ENCODE measurements at regions not wholly inside any gene's neighbourhood (a gene's known extent, or its start where the extent isn't known, plus 50 kb on each side); places are given as distances from the start of the nearest gene placed in this dataset.

DNA sequence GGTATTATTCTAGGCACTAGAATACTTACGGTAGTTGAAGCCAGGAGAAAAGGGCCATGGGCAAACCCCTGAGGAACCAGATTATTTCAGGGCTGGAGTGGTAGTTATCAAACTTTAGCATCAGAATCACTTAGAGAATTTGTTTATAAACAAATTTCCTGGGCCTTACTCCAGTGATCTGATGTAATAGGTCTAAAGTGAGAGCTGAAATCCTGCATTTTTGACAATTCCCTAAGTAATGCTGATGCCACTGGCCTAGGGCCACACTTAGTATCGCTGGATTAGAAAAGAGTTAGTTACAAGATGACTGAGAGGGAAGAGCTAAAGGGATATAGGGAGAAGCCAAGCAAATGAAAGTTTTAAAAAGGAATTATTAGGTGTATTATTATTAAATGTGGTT lies 412.5 kb upstream of the THRB start:
- no peak overlapping the region for H3K27ac Mint-ChIP-seq
- H3K4me1 ChIP-seq (ENCODE audit: insufficient read depth, low read length), result no peaks in the 10 kb centered on the region
- intact Hi-C loops (cut with micrococcal nuclease), result no loop called here
- H3K4me1 Mint-ChIP-seq, result no peaks in the 10 kb centered on the region
- no peak overlapping the region for H3K27ac ChIP-seq (ENCODE audit: low read depth, low read length)
- CTCF ChIA-PET (ENCODE audit: partially characterized antibody), result no interaction called here
- H3K36me3 ChIP-seq (ENCODE audit: insufficient read depth, low read length), result no peaks in the 10 kb centered on the region
- H3K9me3 ChIP-seq (ENCODE audit: control insufficient read depth in 1 of 2, low read length in 2 of 2), result no peaks in the 10 kb centered on the region
- no peaks in the 10 kb centered on the region for H3K36me3 Mint-ChIP-seq
- no peak for DNase-seq
- H3K4me3 ChIP-seq (ENCODE audit: low read length in 2 of 2), result no peak overlapping the region
- H3K27me3 ChIP-seq (ENCODE audit: insufficient read depth, low read length), result no peaks in the 10 kb centered on the region
- H3K9me3 Mint-ChIP-seq, result peaks cover 0 to 12% (median 2%) of the 10 kb centered on the region in 8 donors
- H3K27me3 Mint-ChIP-seq, result no peaks in the 10 kb centered on the region
- POLR2A ChIA-PET (ENCODE audit: partially characterized antibody), result no interaction called here
- H3K4me3 Mint-ChIP-seq, result no peak overlapping the region

DNA sequence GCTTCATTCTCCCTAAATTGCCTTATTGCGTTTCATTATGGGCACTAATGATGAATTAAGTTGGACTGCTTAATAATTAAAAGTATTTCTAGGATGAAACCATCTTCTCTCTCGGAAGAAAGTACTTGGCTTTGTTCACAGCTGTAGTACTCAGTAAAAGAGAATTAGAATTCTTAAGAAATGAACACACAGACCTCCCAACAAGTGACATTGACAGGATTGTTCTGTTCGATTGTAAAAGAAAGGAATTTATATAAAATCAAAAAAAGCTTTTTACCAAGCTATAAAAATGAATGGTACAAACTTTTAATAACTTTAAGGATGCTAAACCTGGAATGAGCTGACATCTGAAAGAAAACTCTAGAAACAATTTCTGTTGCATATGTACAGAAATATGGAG lies 416.4 kb upstream of the THRB start:
- Histone ChIP-seq H3K27ac (ENCODE audit: low read depth, low read length) (no peak overlapping the region), H3K4me1 (ENCODE audit: insufficient read depth, low read length) (no peaks in the 10 kb centered on the region), H3K36me3 (ENCODE audit: insufficient read depth, low read length) (no peaks in the 10 kb centered on the region), H3K27me3 (ENCODE audit: insufficient read depth, low read length) (no peaks in the 10 kb centered on the region), H3K4me3 (ENCODE audit: low read length in 2 of 2) (no peak overlapping the region), H3K9me3 (ENCODE audit: control insufficient read depth in 1 of 2, low read length in 2 of 2) (no peaks in the 10 kb centered on the region)
- CTCF ChIA-PET (ENCODE audit: partially characterized antibody), result no interaction called here
- H3K27ac Mint-ChIP-seq, result no peak overlapping the region
- POLR2A ChIA-PET (ENCODE audit: partially characterized antibody), result no interaction called here
- intact Hi-C loops (cut with micrococcal nuclease), result no loop called here
- DNase-seq, result no peak
- H3K9me3 Mint-ChIP-seq, result peaks cover 0 to 11% (median 2%) of the 10 kb centered on the region in 8 donors
- H3K4me3 Mint-ChIP-seq, result no peak overlapping the region
- H3K36me3 Mint-ChIP-seq, result no peaks in the 10 kb centered on the region
- peaks cover 0 to 1% of the 10 kb centered on the region in 2 donors for H3K27me3 Mint-ChIP-seq
- no peaks in the 10 kb centered on the region for H3K4me1 Mint-ChIP-seq

DNA sequence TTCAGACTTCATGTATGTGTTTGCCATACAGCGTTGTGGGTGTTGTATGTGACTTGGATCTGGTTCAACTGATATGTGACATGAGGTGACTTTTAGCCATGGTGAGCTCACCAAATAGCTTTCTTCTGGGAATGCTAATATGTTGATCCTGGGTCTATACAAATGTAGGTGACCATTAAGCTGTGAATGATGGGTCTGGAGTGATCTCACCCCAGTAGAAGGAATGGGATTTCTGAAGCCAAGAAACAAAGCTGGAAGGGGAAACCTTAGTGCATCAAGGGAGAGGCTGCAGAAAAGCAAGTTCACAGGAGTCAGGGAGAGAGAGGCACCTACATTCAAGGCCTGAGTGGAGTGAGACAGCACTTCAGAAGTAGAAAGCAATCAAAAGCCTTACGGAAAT lies 421.0 kb upstream of the THRB start:
- no peaks in the 10 kb centered on the region for H3K4me1 Mint-ChIP-seq
- Histone ChIP-seq H3K27me3 (ENCODE audit: insufficient read depth, low read length) (no peaks in the 10 kb centered on the region), H3K9me3 (ENCODE audit: control insufficient read depth in 1 of 2, low read length in 2 of 2) (no peaks in the 10 kb centered on the region), H3K4me3 (ENCODE audit: low read length in 2 of 2) (no peak overlapping the region), H3K36me3 (ENCODE audit: insufficient read depth, low read length) (no peaks in the 10 kb centered on the region), H3K27ac (ENCODE audit: low read depth, low read length) (no peak overlapping the region), H3K4me1 (ENCODE audit: insufficient read depth, low read length) (no peaks in the 10 kb centered on the region)
- DNase-seq, result no peak
- H3K4me3 Mint-ChIP-seq, result no peak overlapping the region
- peaks cover 0 to 11% (median 2%) of the 10 kb centered on the region in 8 donors for H3K9me3 Mint-ChIP-seq
- H3K27ac Mint-ChIP-seq, result no peak overlapping the region
- POLR2A ChIA-PET (ENCODE audit: partially characterized antibody), result no interaction called here
- CTCF ChIA-PET (ENCODE audit: partially characterized antibody), result no interaction called here
- H3K27me3 Mint-ChIP-seq, result peaks cover 0 to 1% of the 10 kb centered on the region in 2 donors
- no peaks in the 10 kb centered on the region for H3K36me3 Mint-ChIP-seq
- intact Hi-C loops (cut with micrococcal nuclease), result no loop called here

DNA sequence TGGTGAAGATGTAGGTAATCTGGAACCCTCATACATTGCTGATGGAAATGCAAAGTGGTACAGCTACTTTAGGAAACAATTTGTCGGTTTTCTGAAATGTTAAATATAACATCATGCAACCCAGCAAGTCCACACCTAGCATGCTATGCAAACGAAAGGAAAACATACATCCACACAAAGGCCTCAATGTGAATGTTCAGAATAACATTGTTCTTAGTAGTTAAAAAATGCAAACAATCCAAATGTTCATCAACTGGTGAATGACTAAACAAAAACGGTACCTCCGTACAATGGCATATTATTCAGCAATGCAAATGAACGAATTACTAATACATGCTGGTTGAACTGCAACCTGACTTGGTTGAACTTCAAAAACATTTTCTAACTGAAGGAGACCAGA lies 423.3 kb upstream of the THRB start:
- Mint-ChIP-seq H3K27me3 (peaks cover 0 to 1% of the 10 kb centered on the region in 2 donors), H3K4me1 (no peaks in the 10 kb centered on the region), H3K9me3 (peaks cover 0 to 10% (median 1%) of the 10 kb centered on the region in 8 donors), H3K36me3 (no peaks in the 10 kb centered on the region), H3K27ac (no peak overlapping the region), H3K4me3 (no peak overlapping the region)
- ChIA-PET POLR2A (ENCODE audit: partially characterized antibody) (no interaction called here), CTCF (ENCODE audit: partially characterized antibody) (no interaction called here)
- no peak overlapping the region for H3K27ac ChIP-seq (ENCODE audit: low read depth, low read length)
- H3K36me3 ChIP-seq (ENCODE audit: insufficient read depth, low read length), result no peaks in the 10 kb centered on the region
- no peak overlapping the region for H3K4me3 ChIP-seq (ENCODE audit: low read length in 2 of 2)
- no peak for DNase-seq
- H3K27me3 ChIP-seq (ENCODE audit: insufficient read depth, low read length), result no peaks in the 10 kb centered on the region
- intact Hi-C loops (cut with micrococcal nuclease), result no loop called here
- H3K4me1 ChIP-seq (ENCODE audit: insufficient read depth, low read length), result no peaks in the 10 kb centered on the region
- no peaks in the 10 kb centered on the region for H3K9me3 ChIP-seq (ENCODE audit: control insufficient read depth in 1 of 2, low read length in 2 of 2)

DNA sequence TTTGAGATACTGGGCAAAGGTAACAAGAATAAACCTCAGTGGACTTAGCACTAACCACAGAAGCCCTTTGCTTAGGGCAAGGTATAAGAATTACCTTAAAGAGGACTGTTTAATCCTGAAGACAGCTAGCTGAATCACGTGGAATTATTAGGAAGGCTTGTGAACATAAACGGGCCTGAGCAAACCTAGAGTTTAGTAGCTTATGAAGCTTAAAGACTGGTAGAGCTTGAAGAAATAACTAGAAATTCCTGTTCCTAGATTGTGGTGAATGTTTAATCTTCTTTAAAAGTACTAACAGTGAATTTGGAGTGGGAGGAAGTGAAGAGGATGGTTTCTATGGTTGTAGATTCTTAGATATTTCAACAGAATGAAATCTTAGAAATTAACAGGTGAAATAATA lies 428.9 kb upstream of the THRB start:
- Histone ChIP-seq H3K36me3 (ENCODE audit: insufficient read depth, low read length) (no peaks in the 10 kb centered on the region), H3K4me3 (ENCODE audit: low read length in 2 of 2) (no peak overlapping the region), H3K4me1 (ENCODE audit: insufficient read depth, low read length) (no peaks in the 10 kb centered on the region), H3K27ac (ENCODE audit: low read depth, low read length) (no peak overlapping the region), H3K27me3 (ENCODE audit: insufficient read depth, low read length) (no peaks in the 10 kb centered on the region), H3K9me3 (ENCODE audit: control insufficient read depth in 1 of 2, low read length in 2 of 2) (no peaks in the 10 kb centered on the region)
- H3K36me3 Mint-ChIP-seq, result no peaks in the 10 kb centered on the region
- no peak for DNase-seq
- no peaks in the 10 kb centered on the region for H3K27me3 Mint-ChIP-seq
- ChIA-PET POLR2A (ENCODE audit: partially characterized antibody) (no interaction called here), CTCF (ENCODE audit: partially characterized antibody) (no interaction called here)
- H3K4me1 Mint-ChIP-seq, result no peaks in the 10 kb centered on the region
- peaks cover 0 to 10% (median 0%) of the 10 kb centered on the region in 8 donors for H3K9me3 Mint-ChIP-seq
- H3K27ac Mint-ChIP-seq, result no peak overlapping the region
- intact Hi-C loops (cut with micrococcal nuclease), result no loop called here
- no peak overlapping the region for H3K4me3 Mint-ChIP-seq

DNA sequence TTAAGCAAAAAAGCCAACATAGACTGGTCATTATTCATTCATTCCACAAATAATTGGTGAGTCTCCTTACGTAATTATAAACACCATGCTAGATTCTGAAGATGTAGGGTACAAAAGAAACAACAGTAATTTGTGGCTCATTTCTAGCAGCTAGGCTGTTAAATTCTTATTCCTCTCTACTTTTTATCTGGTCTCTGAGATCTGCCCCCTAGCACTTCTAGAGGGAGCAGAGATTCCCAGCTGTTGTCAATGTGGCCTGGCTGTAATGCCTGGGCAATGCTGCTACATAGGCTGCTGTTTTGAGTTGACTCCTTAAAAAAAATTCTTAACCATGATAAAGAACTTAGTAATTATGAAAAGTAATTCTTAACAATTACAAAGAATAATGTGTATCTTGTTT lies 434.9 kb upstream of the THRB start:
- intact Hi-C loops (cut with micrococcal nuclease), result no loop called here
- no peaks in the 10 kb centered on the region for H3K4me1 Mint-ChIP-seq
- no peak overlapping the region for H3K27ac ChIP-seq (ENCODE audit: low read depth, low read length)
- H3K27ac Mint-ChIP-seq, result no peak overlapping the region
- CTCF ChIA-PET (ENCODE audit: partially characterized antibody), result no interaction called here
- no peaks in the 10 kb centered on the region for H3K27me3 Mint-ChIP-seq
- H3K36me3 Mint-ChIP-seq, result no peaks in the 10 kb centered on the region
- DNase-seq, result no peak
- H3K4me1 ChIP-seq (ENCODE audit: insufficient read depth, low read length), result no peaks in the 10 kb centered on the region
- no peak overlapping the region for H3K4me3 ChIP-seq (ENCODE audit: low read length in 2 of 2)
- peaks cover 0 to 5% (median 0%) of the 10 kb centered on the region in 8 donors for H3K9me3 Mint-ChIP-seq
- H3K27me3 ChIP-seq (ENCODE audit: insufficient read depth, low read length), result no peaks in the 10 kb centered on the region
- H3K9me3 ChIP-seq (ENCODE audit: control insufficient read depth in 1 of 2, low read length in 2 of 2), result no peaks in the 10 kb centered on the region
- POLR2A ChIA-PET (ENCODE audit: partially characterized antibody), result no interaction called here
- H3K4me3 Mint-ChIP-seq, result no peak overlapping the region
- H3K36me3 ChIP-seq (ENCODE audit: insufficient read depth, low read length), result no peaks in the 10 kb centered on the region

DNA sequence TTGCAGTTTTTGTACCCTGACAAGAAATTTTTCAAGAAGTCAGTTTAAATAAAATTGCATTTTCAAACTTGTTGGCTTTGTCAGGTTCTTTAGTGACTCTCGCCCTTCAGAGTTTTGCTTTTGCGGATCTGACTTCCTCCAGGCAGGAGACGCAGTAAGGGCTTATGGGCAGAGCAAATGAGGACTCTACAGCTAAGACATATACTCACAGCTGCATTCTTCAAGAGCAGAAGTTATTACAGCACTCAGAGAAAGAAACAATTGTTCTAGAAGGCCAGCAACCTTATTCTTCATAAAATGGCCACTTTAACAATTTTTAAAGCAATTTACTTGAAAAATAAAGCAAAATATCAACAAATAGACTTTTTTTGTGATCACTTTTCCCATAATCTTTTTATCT lies 438.8 kb upstream of the THRB start:
- Histone ChIP-seq H3K9me3 (ENCODE audit: control insufficient read depth in 1 of 2, low read length in 2 of 2) (no peaks in the 10 kb centered on the region), H3K27ac (ENCODE audit: low read depth, low read length) (no peak overlapping the region), H3K36me3 (ENCODE audit: insufficient read depth, low read length) (no peaks in the 10 kb centered on the region), H3K4me3 (ENCODE audit: low read length in 2 of 2) (no peak overlapping the region), H3K4me1 (ENCODE audit: insufficient read depth, low read length) (no peaks in the 10 kb centered on the region), H3K27me3 (ENCODE audit: insufficient read depth, low read length) (no peaks in the 10 kb centered on the region)
- intact Hi-C loops (cut with micrococcal nuclease), result no loop called here
- Mint-ChIP-seq H3K9me3 (peaks cover 0 to 5% (median 0%) of the 10 kb centered on the region in 8 donors), H3K4me3 (no peak overlapping the region), H3K27ac (no peak overlapping the region), H3K36me3 (no peaks in the 10 kb centered on the region), H3K27me3 (no peaks in the 10 kb centered on the region), H3K4me1 (no peaks in the 10 kb centered on the region)
- CTCF ChIA-PET (ENCODE audit: partially characterized antibody), result no interaction called here
- DNase-seq, result no peak
- POLR2A ChIA-PET (ENCODE audit: partially characterized antibody), result no interaction called here

DNA sequence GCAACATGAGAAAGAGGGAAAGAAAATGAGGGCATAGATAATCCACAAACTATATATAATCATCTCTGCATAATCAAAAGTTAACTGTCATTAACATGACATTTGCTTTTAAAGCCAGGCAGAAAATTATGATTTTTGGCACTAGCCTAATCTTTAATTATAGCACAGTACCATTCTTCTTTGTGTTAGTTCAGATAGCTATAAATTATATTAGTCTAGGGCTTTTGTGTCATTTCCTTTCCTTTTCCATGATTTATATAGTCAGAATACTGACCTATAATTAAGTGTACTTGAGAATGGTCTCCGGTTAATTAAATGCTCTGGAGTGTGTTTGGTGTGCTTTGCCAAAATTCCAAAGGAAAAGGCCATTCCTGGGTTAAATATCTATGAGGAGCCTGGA lies 441.9 kb upstream of the THRB start:
- Mint-ChIP-seq H3K36me3 (no peaks in the 10 kb centered on the region), H3K27ac (no peak overlapping the region), H3K9me3 (peaks cover 0 to 7% (median 3%) of the 10 kb centered on the region in 8 donors), H3K4me1 (no peaks in the 10 kb centered on the region), H3K4me3 (no peak overlapping the region), H3K27me3 (no peaks in the 10 kb centered on the region)
- no peak overlapping the region for H3K27ac ChIP-seq (ENCODE audit: low read depth, low read length)
- ChIA-PET CTCF (ENCODE audit: partially characterized antibody) (no interaction called here), POLR2A (ENCODE audit: partially characterized antibody) (no interaction called here)
- no peaks in the 10 kb centered on the region for H3K4me1 ChIP-seq (ENCODE audit: insufficient read depth, low read length)
- no peak for DNase-seq
- H3K36me3 ChIP-seq (ENCODE audit: insufficient read depth, low read length), result no peaks in the 10 kb centered on the region
- no peaks in the 10 kb centered on the region for H3K9me3 ChIP-seq (ENCODE audit: control insufficient read depth in 1 of 2, low read length in 2 of 2)
- intact Hi-C loops (cut with micrococcal nuclease), result no loop called here
- no peaks in the 10 kb centered on the region for H3K27me3 ChIP-seq (ENCODE audit: insufficient read depth, low read length)
- no peak overlapping the region for H3K4me3 ChIP-seq (ENCODE audit: low read length in 2 of 2)
